Gastroesophageal sphincter (tissue), 3 donors: ENCODE measurements at regions not wholly inside any gene's neighbourhood (a gene's known extent, or its start where the extent isn't known, plus 50 kb on each side); places are given as distances from the start of the nearest gene placed in this dataset.

ENCODE experiments used
- POLR2A ChIP-seq, 2 donors: fragments of 450-650 bp; IDR thresholded peaks; one replicate each; pipeline ENCODE4 v1.6.1; 2017; ENCODE audit warnings: antibody characterized with exemption in 2 of 2, mild to moderate bottlenecking in 2 of 2, moderate library complexity in 1 of 2
- POLR2AphosphoS5 ChIP-seq: sonication (generic); formaldehyde crosslinking; IDR thresholded peaks from one replicate; pipeline ENCODE4 v1.6.1; 2017; ENCODE audit warnings: antibody characterized with exemption
- TF ChIP-seq, protein P1 (sequence below), 4 experiments: fragments of 200-600 bp in 2 of 4; fragments of 450-650 bp in 2 of 4; sonication (generic) in 1 of 4; IDR thresholded peaks; one replicate each; pipeline ENCODE4 v1.5.1; 2017 to 2019; ENCODE audit warnings: antibody characterized with exemption in 4 of 4, mild to moderate bottlenecking in 2 of 4, moderate library complexity in 2 of 4

DNA sequence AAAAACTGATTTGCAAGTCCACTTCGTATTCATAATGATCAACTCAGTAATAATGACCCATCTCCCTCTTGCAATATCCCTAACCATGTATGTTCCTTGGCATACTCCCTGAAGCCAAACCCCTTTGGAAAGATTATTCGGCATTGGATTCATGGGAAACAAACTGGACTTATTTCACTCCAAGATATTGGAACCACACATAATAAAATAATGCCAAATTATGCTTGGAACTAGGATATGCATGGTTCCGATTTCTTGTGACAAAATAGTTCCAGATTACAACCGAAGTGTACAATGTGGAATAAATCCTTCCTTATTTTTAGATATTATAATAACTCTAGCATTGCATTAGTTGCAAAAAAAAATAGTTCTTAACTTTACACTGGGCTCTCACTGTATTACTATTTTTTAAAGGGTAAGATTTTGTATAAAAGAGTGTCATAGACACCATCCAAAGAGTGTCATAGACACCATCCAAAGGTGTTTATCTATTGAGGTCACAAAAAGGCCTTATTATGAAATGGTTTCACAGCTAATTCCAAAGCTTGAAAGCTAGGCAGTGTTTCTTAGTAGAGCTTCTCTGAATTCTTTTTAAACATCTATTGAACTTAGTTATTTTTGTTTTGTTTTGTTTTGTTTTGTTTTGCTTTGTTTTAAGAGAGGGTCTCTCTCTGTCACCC is 410.9 kb upstream of the JARID2 start:
- TF ChIP-seq, protein P1, sequence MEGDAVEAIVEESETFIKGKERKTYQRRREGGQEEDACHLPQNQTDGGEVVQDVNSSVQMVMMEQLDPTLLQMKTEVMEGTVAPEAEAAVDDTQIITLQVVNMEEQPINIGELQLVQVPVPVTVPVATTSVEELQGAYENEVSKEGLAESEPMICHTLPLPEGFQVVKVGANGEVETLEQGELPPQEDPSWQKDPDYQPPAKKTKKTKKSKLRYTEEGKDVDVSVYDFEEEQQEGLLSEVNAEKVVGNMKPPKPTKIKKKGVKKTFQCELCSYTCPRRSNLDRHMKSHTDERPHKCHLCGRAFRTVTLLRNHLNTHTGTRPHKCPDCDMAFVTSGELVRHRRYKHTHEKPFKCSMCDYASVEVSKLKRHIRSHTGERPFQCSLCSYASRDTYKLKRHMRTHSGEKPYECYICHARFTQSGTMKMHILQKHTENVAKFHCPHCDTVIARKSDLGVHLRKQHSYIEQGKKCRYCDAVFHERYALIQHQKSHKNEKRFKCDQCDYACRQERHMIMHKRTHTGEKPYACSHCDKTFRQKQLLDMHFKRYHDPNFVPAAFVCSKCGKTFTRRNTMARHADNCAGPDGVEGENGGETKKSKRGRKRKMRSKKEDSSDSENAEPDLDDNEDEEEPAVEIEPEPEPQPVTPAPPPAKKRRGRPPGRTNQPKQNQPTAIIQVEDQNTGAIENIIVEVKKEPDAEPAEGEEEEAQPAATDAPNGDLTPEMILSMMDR (IDR thresholded peaks at IDR 0.05), result no peak
- TF ChIP-seq POLR2A (IDR thresholded peaks at IDR 0.05) (no peak), POLR2AphosphoS5 (no peak)
